HG03457 (cell line): ENCODE measurements at regions not wholly inside any gene's neighbourhood (a gene's known extent, or its start where the extent isn't known, plus 50 kb on each side); places are given as distances from the start of the nearest gene placed in this dataset.
"Not testable (repeated sequence)": the region's sequence is repeated elsewhere in the genome, so short reads cannot be mapped to it uniquely, and the experiment has no call there.

Experiments used
- ATAC-seq: cut with Tn5 transposase; IDR thresholded peaks from one replicate; pipeline ENCODE4 v1.9.1; 2021; ENCODE audit warnings: moderate number of reproducible peaks; ENCODE audit not compliant: unreplicated experiment

- ATAC-seq: no peak
These were observed 162.5 kb downstream of the SOX3 start for GRCh38 chrX:140342410-140342809.

- ATAC-seq: no peak
These were observed 167.6 kb downstream of the SOX3 start for GRCh38 chrX:140337263-140337662.

- no peak for ATAC-seq
These were observed 186.6 kb downstream of the SOX3 start for GRCh38 chrX:140318296-140318695.

GRCh38 chrX:140317462-140317861, 187.4 kb downstream of the SOX3 start:
- no peak for ATAC-seq

GRCh38 chrX:140298960-140299825, 205.7 kb downstream of the SOX3 start:
- no peak for ATAC-seq

- no peak for ATAC-seq
These were observed 207.6 kb downstream of the SOX3 start for GRCh38 chrX:140297273-140297672.

GRCh38 chrX:140292961-140293360, 211.9 kb downstream of the SOX3 start:
- ATAC-seq: no peak

- no peak for ATAC-seq
These were observed 212.7 kb downstream of the SOX3 start for GRCh38 chrX:140292188-140292587.

- ATAC-seq: no peak
These were observed 229.9 kb downstream of the SOX3 start for GRCh38 chrX:140274811-140275525.

- no peak for ATAC-seq
These were observed 230.9 kb downstream of the SOX3 start for GRCh38 chrX:140273921-140274320.

- ATAC-seq: no peak
These were observed 254.5 kb downstream of the SOX3 start for GRCh38 chrX:140250391-140250790.

- ATAC-seq: no peak
These were observed 255.8 kb downstream of the SOX3 start for GRCh38 chrX:140249088-140249487.

GRCh38 chrX:140229191-140229590, 263.9 kb upstream of the CXorf66 start:
- ATAC-seq: no peak

GRCh38 chrX:140226037-140226436, 260.7 kb upstream of the CXorf66 start:
- ATAC-seq: not testable (repeated sequence)

- not testable (repeated sequence) for ATAC-seq
These were observed 250.6 kb upstream of the CXorf66 start for GRCh38 chrX:140215894-140216293.

- not testable (repeated sequence) for ATAC-seq
These were observed 249.2 kb upstream of the CXorf66 start for GRCh38 chrX:140214518-140214917.

GRCh38 chrX:140206657-140207056, 241.3 kb upstream of the CXorf66 start:
- ATAC-seq: no peak

- no peak for ATAC-seq
These were observed 225.3 kb upstream of the CXorf66 start for GRCh38 chrX:140190441-140191108.

- no peak for ATAC-seq
These were observed 215.3 kb upstream of the CXorf66 start for GRCh38 chrX:140180585-140180984.

- ATAC-seq: no peak
These were observed 212.5 kb upstream of the CXorf66 start for GRCh38 chrX:140177821-140178220.

- ATAC-seq: no peak
These were observed 207.1 kb upstream of the CXorf66 start for GRCh38 chrX:140172401-140172800.

GRCh38 chrX:140167551-140167950, 202.2 kb upstream of the CXorf66 start:
- no peak for ATAC-seq
